H9 (cell line): ENCODE measurements at regions not wholly inside any gene's neighbourhood (a gene's known extent, or its start where the extent isn't known, plus 50 kb on each side); places are given as distances from the start of the nearest gene placed in this dataset.

ENCODE experiments used
- DNase-seq: peaks from one replicate; pipeline ENCODE4 v3.0.0-alpha.2; 2017
- H2AFZ ChIP-seq: one replicate; pipeline ENCODE4 v1.6.1; 2013; ENCODE audit warnings: mild to moderate bottlenecking, low read length, control low read depth, moderate library complexity
- H2AK5ac ChIP-seq: 2 replicates; pipeline ENCODE4 v1.6.1; 2013; ENCODE audit warnings: low read length, control low read depth, mixed read lengths; ENCODE audit not compliant: insufficient read length
- H2BK120ac ChIP-seq: one replicate; pipeline ENCODE4 v1.6.1; 2013; ENCODE audit warnings: low read depth, mild to moderate bottlenecking, low read length, control low read depth, inconsistent platforms; ENCODE audit not compliant: poor library complexity, severe bottlenecking
- H2BK12ac ChIP-seq: 2 replicates; pipeline ENCODE4 v1.6.1; 2013; ENCODE audit warnings: low read length, control low read depth, mixed read lengths, low read depth; ENCODE audit not compliant: insufficient read length
- H2BK15ac ChIP-seq: 2 replicates; pipeline ENCODE4 v1.6.1; 2013; ENCODE audit warnings: low read depth, low read length, control low read depth
- H2BK20ac ChIP-seq: one replicate; pipeline ENCODE4 v1.6.1; 2013; ENCODE audit warnings: low read depth, mild to moderate bottlenecking, low read length, control low read depth, inconsistent platforms; ENCODE audit not compliant: poor library complexity, severe bottlenecking
- H2BK5ac ChIP-seq: 2 replicates; pipeline ENCODE4 v1.6.1; 2013; ENCODE audit warnings: low read length, control low read depth, mixed read lengths; ENCODE audit not compliant: insufficient read length
- H3K14ac ChIP-seq: 2 replicates; pipeline ENCODE4 v1.6.1; 2013; ENCODE audit warnings: low read length, control low read depth; ENCODE audit not compliant: insufficient read depth
- H3K18ac ChIP-seq: 2 replicates; pipeline ENCODE4 v1.6.1; 2013; ENCODE audit warnings: low read depth, mild to moderate bottlenecking, mixed read lengths, low read length, control low read depth; ENCODE audit not compliant: insufficient read length
- H3K23ac ChIP-seq: 2 replicates; pipeline ENCODE4 v1.6.1; 2013; ENCODE audit warnings: low read length, control low read depth, mixed read lengths, low read depth; ENCODE audit not compliant: insufficient read length
- H3K23me2 ChIP-seq: 2 replicates; pipeline ENCODE4 v1.6.1; 2013; ENCODE audit warnings: low read depth, mild to moderate bottlenecking, mixed read lengths, low read length, control low read depth; ENCODE audit not compliant: insufficient read length, poor library complexity, severe bottlenecking
- H3K27ac ChIP-seq: 2 replicates; pipeline ENCODE4 v1.5.1; 2013; ENCODE audit warnings: low read length, control low read depth, mixed read lengths, low read depth; ENCODE audit not compliant: insufficient read length
- H3K27me3 ChIP-seq: 2 replicates; pipeline ENCODE4 v1.6.1; 2013; ENCODE audit warnings: low read length, control low read depth, inconsistent platforms; ENCODE audit not compliant: insufficient read depth
- H3K4ac ChIP-seq: 2 replicates; pipeline ENCODE4 v1.6.1; 2013; ENCODE audit warnings: low read depth, mild to moderate bottlenecking, control low read depth, inconsistent platforms, low read length, moderate library complexity
- H3K4me1 ChIP-seq: 2 replicates; pipeline ENCODE4 v1.6.1; 2013; ENCODE audit warnings: low read length, control low read depth, inconsistent platforms; ENCODE audit not compliant: insufficient read depth
- H3K4me2 ChIP-seq: 2 replicates; pipeline ENCODE4 v1.6.1; 2013; ENCODE audit warnings: low read length, control low read depth, mixed read lengths; ENCODE audit not compliant: insufficient read length, insufficient read depth
- H3K56ac ChIP-seq: 2 replicates; pipeline ENCODE4 v1.6.1; 2013; ENCODE audit warnings: low read depth, mild to moderate bottlenecking, mixed read lengths, low read length, control low read depth; ENCODE audit not compliant: insufficient read length
- H3K79me1 ChIP-seq: 2 replicates; pipeline ENCODE4 v1.6.1; 2013; ENCODE audit warnings: low read depth, mild to moderate bottlenecking, moderate library complexity, low read length, control low read depth, inconsistent platforms; ENCODE audit not compliant: insufficient read depth, poor library complexity, severe bottlenecking
- H3K79me2 ChIP-seq: 2 replicates; pipeline ENCODE4 v1.6.1; 2013; ENCODE audit warnings: low read length, control low read depth, inconsistent platforms; ENCODE audit not compliant: insufficient read depth
- H3K9ac ChIP-seq: 2 replicates; pipeline ENCODE4 v1.6.1; 2013; ENCODE audit warnings: low read length, control low read depth, mixed read lengths; ENCODE audit not compliant: insufficient read length; ENCODE audit errors: extremely low read depth
- H3K9me3 ChIP-seq: one replicate; pipeline ENCODE4 v1.6.1; 2013; ENCODE audit warnings: low read depth, low read length, inconsistent platforms; ENCODE audit not compliant: control insufficient read depth
- H3T11ph ChIP-seq: one replicate; pipeline ENCODE4 v1.6.1; 2013; ENCODE audit warnings: mild to moderate bottlenecking, low read length, control low read depth, inconsistent platforms
- H4K20me1 ChIP-seq: one replicate; pipeline ENCODE4 v1.6.1; 2013; ENCODE audit not compliant: control insufficient read depth, insufficient read length, insufficient read depth
- H4K5ac ChIP-seq: 2 replicates; pipeline ENCODE4 v1.6.1; 2013; ENCODE audit warnings: low read depth, mild to moderate bottlenecking, mixed read lengths, low read length, control low read depth; ENCODE audit not compliant: insufficient read length
- H4K8ac ChIP-seq: replicated peaks from 2 replicates; pipeline ENCODE4 v1.6.1; 2013; ENCODE audit warnings: low read length, control low read depth, mixed read lengths, low read depth; ENCODE audit not compliant: insufficient read length
- H4K91ac ChIP-seq: 2 replicates; pipeline ENCODE4 v1.6.1; 2013; ENCODE audit warnings: low read depth, mild to moderate bottlenecking, moderate library complexity, mixed read lengths, low read length, control low read depth; ENCODE audit not compliant: insufficient read length
- H3K27ac Mint-ChIP-seq, 3 experiments: 2 replicates in 2 of 3; 3 replicates in 1 of 3; pipeline ENCODE4 v1.8.0; 2020 to 2021; ENCODE audit warnings: mixed read lengths in 3 of 3, mild to moderate bottlenecking in 1 of 3, moderate library complexity in 1 of 3
- H3K27me3 Mint-ChIP-seq: 2 replicates; pipeline ENCODE4 v1.8.0; 2021; ENCODE audit warnings: low read depth, mild to moderate bottlenecking, moderate library complexity, mixed read lengths
- H3K36me3 Mint-ChIP-seq, 3 experiments: 2 replicates in 2 of 3; 3 replicates in 1 of 3; pipeline ENCODE4 v1.8.0; 2020 to 2021; ENCODE audit warnings: low read depth in 3 of 3, mixed read lengths in 3 of 3; ENCODE audit not compliant: insufficient read depth in 1 of 3
- H3K4me1 Mint-ChIP-seq, 2 experiments: 2 replicates each; pipeline ENCODE4 v1.8.0; 2020; ENCODE audit warnings: mixed read lengths in 2 of 2
- H3K4me3 Mint-ChIP-seq, 2 experiments: 2 replicates in 1 of 2; 3 replicates in 1 of 2; pipeline ENCODE4 v1.8.0; 2020 to 2021; ENCODE audit warnings: mild to moderate bottlenecking in 2 of 2, mixed read lengths in 2 of 2, moderate library complexity in 1 of 2
- H3K9me3 Mint-ChIP-seq, 2 experiments: 2 replicates in 1 of 2; 3 replicates in 1 of 2; pipeline ENCODE4 v1.8.0; 2020; ENCODE audit warnings: mild to moderate bottlenecking in 2 of 2, mixed read lengths in 2 of 2, moderate library complexity in 1 of 2
- CTCF ChIP-seq: fragments of 200-600 bp; sonication (generic); conservative IDR thresholded peaks from 3 replicates; pipeline ENCODE4 v1.8.0; 2021; ENCODE audit warnings: antibody characterized with exemption, mild to moderate bottlenecking
- WGBS: extraction: QIAGEN DNeasy Blood & Tissue Kit; methylation state at CpG from one replicate; pipeline ENCODE4 v1.1.7; 2013; ENCODE audit warnings: missing lambda C conversion rate, low lambda C conversion rate, mixed read lengths; ENCODE audit not compliant: insufficient read length; ENCODE audit errors: extremely low coverage; 5-methylcytosine and 5-hydroxymethylcytosine counted together

- Histone ChIP-seq H3K23me2 (no peaks in the 10 kb centered on the region), H3K27me3 (no peaks in the 10 kb centered on the region), H3K56ac (no peak overlapping the region), H3K9me3 (no peaks in the 10 kb centered on the region), H3K79me1 (no peaks in the 10 kb centered on the region), H2AFZ (no peak overlapping the region), H4K91ac (no peak overlapping the region), H2BK15ac (no peak overlapping the region), H2BK5ac (no peak overlapping the region), H3K27ac (no peak overlapping the region), H2BK120ac (no peak overlapping the region), H3K14ac (no peak overlapping the region), H3K23ac (no peak overlapping the region), H4K5ac (no peak overlapping the region), H3K4me2 (no peak overlapping the region), H3K4me1 (no peaks in the 10 kb centered on the region), H2BK12ac (no peak overlapping the region), H2AK5ac (no peak overlapping the region), H3K79me2 (no peaks in the 10 kb centered on the region), H4K20me1 (no peaks in the 10 kb centered on the region), H4K8ac (no peak overlapping the region), H3K9ac (no peak overlapping the region), H2BK20ac (no peak overlapping the region), H3K4ac (no peak overlapping the region), H3T11ph (no peak overlapping the region), H3K18ac (no peak overlapping the region)
- H3K27me3 Mint-ChIP-seq, result no peaks in the 10 kb centered on the region; the same call in 1 of the 2 replicates
- TF ChIP-seq CTCF, result no peak
- no peaks in the 10 kb centered on the region for H3K36me3 Mint-ChIP-seq
- no peak overlapping the region for H3K4me3 Mint-ChIP-seq
- peaks cover 0 to 3% of the 10 kb centered on the region in 2 experiments; a peak in 1 of 5 replicates for H3K9me3 Mint-ChIP-seq
- no peak for DNase-seq
- H3K4me1 Mint-ChIP-seq, result no peaks in the 10 kb centered on the region
- WGBS, result no CpG with 5 or more reads among the region's 2 CpGs
- no peak overlapping the region for H3K27ac Mint-ChIP-seq
Observed at GRCh38 chr7:113307147-113307546, 188.8 kb upstream of the SMIM30 start.
